ENCODE measurements at regions not wholly inside any gene's neighbourhood (a gene's known extent, or its start where the extent isn't known, plus 50 kb on each side); places are given as distances from the start of the nearest gene placed in this dataset.

GRCh38 chr20:56111961-56112730, 106.8 kb upstream of the CBLN4 start:
- ATAC-seq: no peak

GRCh38 chr20:56117350-56117749, 112.0 kb upstream of the CBLN4 start:
- no peak for ATAC-seq
- TF ChIP-seq RARB (CRISPR knock-in tag; IDR thresholded peaks at IDR 0.05) (no peak), ZFP3 (CRISPR knock-in tag; IDR thresholded peaks at IDR 0.05) (no peak), SNAI2 (CRISPR knock-in tag; IDR thresholded peaks at IDR 0.05) (no peak), POU6F1 (CRISPR knock-in tag; IDR thresholded peaks at IDR 0.05; ENCODE audit: borderline replicate concordance, low read depth) (no peak), ZFP30 (CRISPR knock-in tag; IDR thresholded peaks at IDR 0.05) (no peak), TCF4 (CRISPR knock-in tag; IDR thresholded peaks at IDR 0.05; ENCODE audit: borderline replicate concordance) (no peak), BACH2 (CRISPR knock-in tag; IDR thresholded peaks at IDR 0.05; ENCODE audit: borderline replicate concordance) (no peak), CSDC2 (CRISPR knock-in tag; IDR thresholded peaks at IDR 0.05) (no peak), CREB5 (CRISPR knock-in tag; IDR thresholded peaks at IDR 0.05; ENCODE audit: low read depth) (no peak), CSRNP3 (CRISPR knock-in tag; IDR thresholded peaks at IDR 0.05) (no peak), ESRRG (CRISPR knock-in tag; IDR thresholded peaks at IDR 0.05) (no peak), PATZ1 (CRISPR knock-in tag; IDR thresholded peaks at IDR 0.05; ENCODE audit: borderline replicate concordance) (no peak), ISL1 (CRISPR knock-in tag; IDR thresholded peaks at IDR 0.05) (no peak), TOX (CRISPR knock-in tag; IDR thresholded peaks at IDR 0.05; ENCODE audit: borderline replicate concordance) (no peak), ARNTL (CRISPR knock-in tag; IDR thresholded peaks at IDR 0.05; ENCODE audit: borderline replicate concordance, low read depth) (no peak), OSR1 (CRISPR knock-in tag; IDR thresholded peaks at IDR 0.05) (no peak), ZNF8 (CRISPR knock-in tag; IDR thresholded peaks at IDR 0.05) (no peak), PPARA (CRISPR knock-in tag; IDR thresholded peaks at IDR 0.05; ENCODE audit: borderline replicate concordance) (no peak)

More at GRCh38 chr20:56111961-56112730, 106.8 kb upstream of the CBLN4 start:
- no peak for TF ChIP-seq OSR1 (CRISPR knock-in tag; IDR thresholded peaks at IDR 0.05)
- TF ChIP-seq SNAI2 (CRISPR knock-in tag; IDR thresholded peaks at IDR 0.05): no peak
- TF ChIP-seq PPARA (CRISPR knock-in tag; IDR thresholded peaks at IDR 0.05; ENCODE audit: borderline replicate concordance): no peak
- no peak for TF ChIP-seq ZFP3 (CRISPR knock-in tag; IDR thresholded peaks at IDR 0.05)
- no peak for TF ChIP-seq ZC3H10 (CRISPR knock-in tag; IDR thresholded peaks at IDR 0.05)
- TF ChIP-seq CSRNP3 (CRISPR knock-in tag; IDR thresholded peaks at IDR 0.05): no peak
- no peak for TF ChIP-seq BACH2 (CRISPR knock-in tag; IDR thresholded peaks at IDR 0.05; ENCODE audit: borderline replicate concordance)
- no peak for TF ChIP-seq CREB5 (CRISPR knock-in tag; IDR thresholded peaks at IDR 0.05; ENCODE audit: low read depth)
- no peak for TF ChIP-seq ESRRG (CRISPR knock-in tag; IDR thresholded peaks at IDR 0.05)

- no peak for ATAC-seq
- no peak for TF ChIP-seq TSHZ2 (CRISPR knock-in tag; IDR thresholded peaks at IDR 0.05)
- no peak for TF ChIP-seq TCF4 (CRISPR knock-in tag; IDR thresholded peaks at IDR 0.05; ENCODE audit: borderline replicate concordance)
- TF ChIP-seq OSR1 (CRISPR knock-in tag; IDR thresholded peaks at IDR 0.05): no peak
- TF ChIP-seq CREB5 (CRISPR knock-in tag; IDR thresholded peaks at IDR 0.05; ENCODE audit: low read depth): no peak
- TF ChIP-seq TOX (CRISPR knock-in tag; IDR thresholded peaks at IDR 0.05; ENCODE audit: borderline replicate concordance): no peak
- no peak for TF ChIP-seq BACH2 (CRISPR knock-in tag; IDR thresholded peaks at IDR 0.05; ENCODE audit: borderline replicate concordance)
- no peak for TF ChIP-seq ZFP30 (CRISPR knock-in tag; IDR thresholded peaks at IDR 0.05)
Measured at GRCh38 chr20:56121850-56122249, 116.5 kb upstream of the CBLN4 start.
